IPS-NIHi11 (cell line): ENCODE measurements at regions not wholly inside any gene's neighbourhood (a gene's known extent, or its start where the extent isn't known, plus 50 kb on each side); places are given as distances from the start of the nearest gene placed in this dataset.

Experiments
- DNase-seq: peaks from one replicate; pipeline ENCODE4 v3.0.0; 2012; ENCODE audit warnings: mixed read lengths, low spot score

GRCh38 chr13:111950697-111951096 lies 116.3 kb upstream of the SOX1 start:
- no peak for DNase-seq

DNA sequence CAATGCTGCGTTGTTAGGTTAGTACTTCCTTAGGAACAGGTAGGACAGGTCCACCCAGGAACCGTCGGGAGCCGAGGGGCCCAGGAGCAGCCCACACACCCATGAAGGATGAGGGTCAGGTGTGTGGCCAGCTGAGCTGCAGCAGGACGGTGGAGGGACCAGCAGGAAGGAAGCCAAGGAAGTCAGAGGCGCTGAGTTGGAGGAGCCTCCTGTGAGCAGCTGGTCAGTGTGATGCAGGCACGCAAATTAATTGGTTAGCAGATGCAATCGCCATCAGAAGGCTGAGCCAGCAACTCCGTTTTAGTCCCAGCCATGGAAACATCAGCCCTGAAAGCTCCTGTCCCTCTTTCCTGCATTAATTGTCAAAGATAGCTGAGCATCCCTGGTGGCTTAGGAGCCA lies 114.9 kb upstream of the SOX1 start:
- DNase-seq: no peak

DNA sequence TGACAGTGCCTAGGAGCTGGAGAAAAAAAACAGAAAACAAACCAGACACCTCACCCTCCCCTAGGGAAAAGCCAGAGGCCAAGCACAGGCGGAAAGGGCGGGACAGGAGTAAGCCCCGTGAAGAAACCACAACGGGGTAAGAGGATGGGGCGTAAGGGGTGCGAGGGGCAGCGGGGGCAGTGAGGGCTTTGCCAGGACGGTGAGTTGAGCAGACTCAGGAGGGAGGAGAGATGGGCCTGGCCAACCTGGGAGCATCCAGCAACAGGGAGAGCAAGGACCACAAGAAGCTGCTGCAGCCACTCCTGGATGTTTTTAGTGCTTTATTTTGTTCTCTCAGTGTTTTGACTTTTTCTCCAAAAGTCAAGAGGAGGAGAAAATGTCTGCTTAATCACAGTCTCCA lies 114.1 kb upstream of the SOX1 start:
- DNase-seq: no peak

DNA sequence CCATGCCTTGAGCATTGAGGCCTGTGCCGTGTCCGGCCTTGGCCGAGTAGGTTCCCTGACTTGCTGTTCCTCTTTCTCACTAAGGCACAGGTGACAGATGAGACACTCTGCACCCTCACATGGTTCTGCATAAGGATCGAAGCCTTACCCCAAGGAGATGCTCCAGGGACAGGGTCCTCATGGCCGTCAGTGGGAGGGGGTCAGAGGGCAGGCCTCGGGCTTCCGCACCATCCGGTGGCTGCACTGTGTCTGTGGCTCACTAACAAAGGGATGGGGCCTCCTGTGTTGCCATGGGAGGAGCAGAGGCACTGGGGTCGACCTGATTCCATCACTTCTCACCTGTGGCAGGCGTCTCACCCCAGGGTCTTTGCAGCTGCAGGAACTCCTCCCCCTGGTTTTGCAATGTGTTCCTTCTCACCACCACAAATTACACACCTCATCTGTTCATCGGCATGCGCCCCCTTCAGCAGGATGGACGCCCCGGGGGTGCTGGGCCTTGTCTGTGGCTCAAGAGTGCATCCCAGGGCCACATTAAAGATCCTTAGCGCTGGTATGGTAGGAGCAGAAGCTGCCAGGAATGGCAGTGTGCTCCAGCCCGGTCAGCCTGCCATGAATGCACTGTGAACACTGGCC lies 113.3 kb upstream of the SOX1 start:
- DNase-seq: no peak

DNA sequence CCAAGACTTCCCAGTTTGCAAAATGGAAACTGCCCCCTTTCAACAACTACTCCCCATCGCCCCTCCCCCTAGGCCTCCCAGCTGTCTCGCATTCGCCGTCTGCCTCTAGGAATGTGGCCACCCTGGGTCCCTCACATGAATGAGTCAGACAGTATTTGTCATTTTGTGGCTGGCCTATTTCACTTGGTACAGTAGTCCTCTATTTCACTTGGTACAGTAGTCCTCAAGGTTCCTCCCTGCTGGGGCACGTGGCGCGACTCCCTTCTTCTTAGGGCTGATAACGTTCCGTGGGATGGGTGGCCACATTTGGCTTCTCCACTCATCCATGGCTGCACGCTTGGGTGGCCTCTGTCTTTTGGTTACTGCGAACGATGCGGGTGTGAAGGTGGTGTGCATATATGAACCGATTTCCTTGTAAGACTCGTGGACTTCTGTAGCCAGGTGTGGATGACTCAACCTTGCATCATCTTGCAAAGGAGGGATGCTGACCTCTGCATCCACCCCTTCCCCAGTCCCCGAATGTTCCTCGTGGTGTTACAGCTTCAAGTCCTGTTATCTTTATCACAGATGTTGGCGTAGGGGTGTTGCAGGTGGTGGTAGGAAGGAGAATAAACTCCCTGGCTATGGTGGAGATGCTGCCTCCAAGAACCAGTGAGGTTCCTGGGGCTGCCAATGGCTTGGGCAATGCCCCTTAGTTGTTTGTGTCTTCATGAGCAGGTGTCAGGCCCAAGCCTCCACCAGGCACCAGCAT lies 112.1 kb upstream of the SOX1 start:
- no peak for DNase-seq

- DNase-seq: no peak
Observed at GRCh38 chr13:111955412-111956065, 111.4 kb upstream of the SOX1 start.

GRCh38 chr13:111956261-111957151 lies 110.4 kb upstream of the SOX1 start:
- no peak for DNase-seq

- DNase-seq: no peak
Observed at GRCh38 chr13:111957913-111958450, 109.0 kb upstream of the SOX1 start.

GRCh38 chr13:111958612-111959395 lies 108.1 kb upstream of the SOX1 start:
- DNase-seq: no peak

- DNase-seq: no peak
Observed at GRCh38 chr13:111960152-111960772, 106.7 kb upstream of the SOX1 start.

- no peak for DNase-seq
Observed at GRCh38 chr13:111961236-111961635, 105.7 kb upstream of the SOX1 start.

DNA sequence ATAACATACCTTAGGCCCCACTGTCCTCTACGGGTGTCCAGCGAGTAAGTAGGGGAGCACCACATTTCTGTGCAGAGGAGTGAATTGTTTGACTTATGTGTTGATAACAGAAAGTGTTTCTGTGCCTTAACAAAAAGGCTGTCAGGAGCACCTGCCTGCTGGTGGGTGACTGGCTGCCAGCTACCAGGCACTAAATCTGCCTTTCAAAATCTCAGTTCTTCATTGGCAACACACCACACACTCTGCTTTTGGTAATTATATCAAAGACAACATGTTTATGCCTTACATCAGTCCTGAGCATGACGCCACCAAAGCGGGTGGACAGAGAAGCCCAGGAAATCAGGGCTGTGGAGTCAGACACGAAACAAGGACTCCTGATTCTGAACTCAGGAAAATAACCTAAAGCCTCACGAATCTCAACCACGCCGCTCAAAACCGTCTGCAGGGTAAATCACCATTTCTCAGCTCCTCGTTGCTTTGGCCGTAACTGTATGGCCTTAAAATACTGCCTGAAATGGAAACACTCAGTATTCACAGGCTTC lies 105.2 kb upstream of the SOX1 start:
- DNase-seq: no peak

DNA sequence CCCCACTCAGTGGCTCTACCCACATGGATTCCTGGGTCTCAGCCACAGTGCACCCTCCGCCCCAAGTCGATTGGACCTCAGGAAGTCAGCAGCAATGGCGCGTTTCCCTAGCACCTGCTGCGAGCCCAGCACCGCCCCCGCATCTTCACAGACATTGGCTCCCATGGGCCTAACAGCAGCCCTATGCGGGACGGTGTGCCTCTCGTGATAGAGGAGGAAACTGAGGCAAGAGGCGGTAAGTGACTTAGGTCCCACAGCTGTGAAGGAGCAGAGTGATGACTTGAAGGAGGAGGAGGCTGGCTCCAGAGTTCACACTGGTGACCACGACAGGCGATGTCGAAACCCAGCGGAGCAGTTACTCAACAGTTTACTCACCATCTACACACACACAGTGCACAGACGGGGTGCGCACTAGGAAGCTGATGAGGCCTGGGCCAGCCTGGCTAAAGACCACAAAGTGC lies 104.5 kb upstream of the SOX1 start:
- no peak for DNase-seq

GRCh38 chr13:111963031-111963430 lies 103.9 kb upstream of the SOX1 start:
- no peak for DNase-seq

- no peak for DNase-seq
Observed at GRCh38 chr13:111964411-111965035, 102.4 kb upstream of the SOX1 start.

DNA sequence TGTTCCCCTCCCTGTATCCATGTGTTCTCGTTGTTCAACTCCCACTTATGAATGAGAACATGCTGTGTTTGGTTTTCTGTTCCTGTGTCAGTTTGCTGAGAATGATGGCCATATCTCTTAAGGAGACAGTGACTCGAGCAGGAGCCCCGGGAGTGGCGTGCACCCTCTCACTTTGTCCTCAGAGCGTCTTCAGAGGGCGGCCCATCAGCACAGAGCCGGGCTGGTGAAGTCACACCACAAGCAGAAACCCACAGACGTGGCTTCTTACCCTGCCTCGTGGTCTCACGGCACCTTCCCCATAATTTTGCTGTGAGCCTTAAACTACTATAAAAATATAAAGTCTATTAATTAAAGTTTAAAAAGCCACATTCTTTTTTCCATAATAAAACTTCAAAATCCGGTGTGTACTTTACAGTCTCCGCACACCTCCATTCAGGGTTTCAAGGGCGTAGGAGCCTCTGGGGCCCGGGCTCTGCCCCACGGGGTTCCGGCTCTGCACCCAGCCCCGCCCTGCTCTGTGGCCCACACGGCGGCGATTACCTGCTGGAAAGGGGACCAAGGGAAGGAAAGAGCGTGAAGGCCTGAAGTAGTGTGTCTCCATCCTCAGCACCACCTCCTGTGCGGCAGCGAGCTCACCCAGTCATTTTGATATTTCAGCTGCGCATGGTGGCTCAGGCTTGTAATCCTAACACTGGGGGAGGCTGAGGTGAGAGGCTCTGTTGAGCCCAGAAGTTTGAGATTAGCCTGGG lies 101.3 kb upstream of the SOX1 start:
- no peak for DNase-seq

DNA sequence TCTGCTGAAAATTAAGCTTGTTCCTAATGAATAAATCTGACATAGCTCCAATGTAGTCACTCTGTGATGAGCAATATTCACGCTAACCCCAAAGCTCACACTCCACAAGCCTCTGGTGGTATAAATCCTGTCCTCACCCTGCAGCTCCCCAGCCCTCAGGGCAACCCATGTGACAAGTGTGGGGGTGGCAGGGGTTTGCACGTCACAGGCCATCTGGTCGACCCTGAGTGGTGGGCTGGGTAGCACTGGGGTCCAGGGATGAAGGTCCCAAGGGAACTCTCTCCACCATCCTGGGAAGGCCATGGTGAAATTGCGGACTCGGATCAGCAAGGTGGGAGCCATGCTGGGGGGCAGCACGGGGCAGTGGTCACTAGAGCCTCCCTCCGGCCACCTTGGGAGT lies 100.0 kb upstream of the SOX1 start:
- DNase-seq: no peak

DNA sequence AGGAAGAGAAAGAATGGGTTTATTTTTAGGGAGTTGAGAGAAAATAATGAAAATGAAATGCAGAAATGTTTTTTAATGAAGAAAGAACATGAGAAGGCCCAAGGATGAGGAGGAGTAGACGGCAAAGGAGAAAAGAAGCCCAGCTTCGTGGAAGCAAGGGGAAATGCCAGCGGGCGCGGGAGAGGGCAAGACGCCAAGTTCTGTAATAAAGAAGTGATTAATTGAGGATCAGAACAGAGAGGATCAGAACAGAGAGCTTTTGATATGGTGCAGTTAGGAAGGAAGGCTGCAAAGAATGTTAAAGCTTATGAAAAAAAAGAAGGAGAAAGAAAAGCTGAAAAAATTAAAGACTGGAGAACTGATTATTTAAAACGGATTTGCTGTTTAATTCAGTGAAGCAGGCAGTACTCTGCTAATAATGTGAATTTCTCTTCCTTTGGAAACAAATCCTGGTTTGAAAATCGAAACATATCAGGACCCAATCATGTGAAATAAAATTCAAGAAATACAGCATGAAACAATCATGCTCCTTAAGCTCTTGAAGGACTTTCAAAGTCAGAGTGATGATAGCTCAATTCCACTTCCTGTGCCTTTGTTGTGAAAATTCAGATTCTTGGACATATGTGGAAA lies 99.3 kb upstream of the SOX1 start:
- DNase-seq: no peak
